GM20431 (cell line): ENCODE measurements at regions not wholly inside any gene's neighbourhood (a gene's known extent, or its start where the extent isn't known, plus 50 kb on each side); places are given as distances from the start of the nearest gene placed in this dataset.
"Not testable (repeated sequence)": the region's sequence is repeated elsewhere in the genome, so short reads cannot be mapped to it uniquely, and the experiment has no call there.

Source experiments
- in situ Hi-C: fragments of 300-500 bp; cut with MseI, MboI; formaldehyde crosslinking; loops from one replicate; pipeline ENCODE4 v1.15.0; 2020; ENCODE audit warnings: low sequenced_read_pairs; ENCODE audit not compliant: unreplicated experiment

GRCh38 chrX:127187095-127187494, 367.6 kb downstream of the PRR32 start:
- in situ Hi-C loops: no loop called here

- in situ Hi-C loops: no loop called here
Observed at GRCh38 chrX:127190381-127190780, 370.9 kb downstream of the PRR32 start.

- in situ Hi-C loops: no loop called here
Observed at GRCh38 chrX:127207326-127207725, 387.8 kb downstream of the PRR32 start.

GRCh38 chrX:127221821-127222220, 402.3 kb downstream of the PRR32 start:
- in situ Hi-C loops: not testable (repeated sequence)

- in situ Hi-C loops: no loop called here
Observed at GRCh38 chrX:127243654-127244053, 424.1 kb downstream of the PRR32 start.

- in situ Hi-C loops: no loop called here
Observed at GRCh38 chrX:127259742-127260141, 440.2 kb downstream of the PRR32 start.

GRCh38 chrX:127276326-127276725, 456.8 kb downstream of the PRR32 start:
- in situ Hi-C loops: no loop called here

GRCh38 chrX:127300511-127300910, 481.0 kb downstream of the PRR32 start:
- in situ Hi-C loops: no loop called here

GRCh38 chrX:127302841-127303240, 483.3 kb downstream of the PRR32 start:
- in situ Hi-C loops: no loop called here

GRCh38 chrX:127305013-127305412, 485.5 kb downstream of the PRR32 start:
- in situ Hi-C loops: no loop called here

GRCh38 chrX:127306262-127306661, 486.7 kb downstream of the PRR32 start:
- in situ Hi-C loops: no loop called here

- in situ Hi-C loops: no loop called here
Observed at GRCh38 chrX:127313635-127314034, 494.1 kb downstream of the PRR32 start.

- in situ Hi-C loops: no loop called here
Observed at GRCh38 chrX:127317159-127317558, 497.6 kb downstream of the PRR32 start.

GRCh38 chrX:127324128-127324527, 504.6 kb downstream of the PRR32 start:
- in situ Hi-C loops: no loop called here
